NCI-H1417 (cell line): ENCODE measurements at regions not wholly inside any gene's neighbourhood (a gene's known extent, or its start where the extent isn't known, plus 50 kb on each side); places are given as distances from the start of the nearest gene placed in this dataset.

Experiments used
- DNase-seq, 3 experiments: peaks; one replicate each; lab custom pipeline; 2025; lab: John Stamatoyannopoulos, UW

- peak in 2 of 3 experiments; percentile 9 to 57 for DNase-seq
These were observed 92.8 kb upstream of the DCBLD2 start for GRCh38 chr3:98994128-98994762.

DNA sequence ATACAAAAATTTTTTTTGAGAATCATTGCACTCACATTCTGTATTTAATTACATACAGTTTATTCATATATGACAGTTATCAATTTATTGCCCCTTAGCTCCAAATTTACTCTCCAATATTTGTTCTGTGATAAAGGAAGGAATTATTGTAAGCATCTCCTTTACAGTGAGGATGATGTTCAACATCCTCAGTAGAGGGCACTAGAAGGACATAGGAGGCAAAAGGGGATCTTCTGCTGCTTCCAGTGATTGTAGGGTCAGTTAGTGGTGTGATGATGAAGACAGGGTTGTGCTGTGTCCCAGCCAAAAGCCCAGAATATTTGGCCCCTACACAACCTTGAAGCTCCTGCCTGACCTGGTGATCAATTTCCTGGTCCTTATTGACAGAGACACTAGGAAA lies 89.9 kb upstream of the DCBLD2 start:
- DNase-seq = no peak

- no peak for DNase-seq
These were observed 89.2 kb upstream of the DCBLD2 start for GRCh38 chr3:98990657-98991056.

DNA sequence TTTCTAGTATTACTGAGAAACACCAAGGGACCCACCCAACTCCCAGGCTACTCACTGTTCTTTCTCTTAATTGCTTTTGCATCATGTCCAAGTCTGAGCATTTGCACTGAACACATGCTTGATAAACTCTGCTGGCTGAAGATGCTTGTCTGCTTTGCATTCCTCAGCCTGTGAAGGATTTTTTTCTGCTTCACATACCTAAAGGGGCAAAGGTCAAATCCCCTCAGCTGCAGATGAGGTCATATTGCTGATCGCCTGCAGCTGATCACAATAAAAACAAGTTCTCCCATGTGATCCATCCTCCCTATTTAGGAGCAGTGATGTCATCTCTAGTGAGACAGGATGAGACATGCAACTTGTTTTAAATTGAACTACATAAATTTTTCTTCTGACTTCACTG lies 84.6 kb upstream of the DCBLD2 start:
- DNase-seq = no peak

- DNase-seq = no peak
These were observed 83.9 kb upstream of the DCBLD2 start for GRCh38 chr3:98985431-98985830.

DNA sequence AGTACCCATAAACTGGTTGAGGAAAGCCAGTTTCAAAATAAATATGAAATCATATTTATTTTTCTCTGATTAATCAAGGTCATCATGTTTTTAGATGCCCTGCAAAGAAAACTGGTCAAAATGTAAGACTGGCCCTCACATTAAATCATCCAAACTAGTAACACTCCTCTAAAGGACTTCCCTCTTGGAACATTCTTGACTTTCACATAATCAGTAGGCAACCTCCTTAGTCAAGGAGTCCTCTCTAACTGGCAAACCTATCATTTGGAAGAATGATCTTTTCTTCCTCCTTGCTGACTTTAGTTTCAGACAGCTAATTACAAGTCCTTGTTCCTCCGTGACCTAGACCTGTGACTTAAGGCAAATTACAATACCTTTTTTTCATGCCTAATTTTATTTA lies 82.5 kb upstream of the DCBLD2 start:
- no peak for DNase-seq

- no peak for DNase-seq
These were observed 80.9 kb upstream of the DCBLD2 start for GRCh38 chr3:98982351-98982750.

DNA sequence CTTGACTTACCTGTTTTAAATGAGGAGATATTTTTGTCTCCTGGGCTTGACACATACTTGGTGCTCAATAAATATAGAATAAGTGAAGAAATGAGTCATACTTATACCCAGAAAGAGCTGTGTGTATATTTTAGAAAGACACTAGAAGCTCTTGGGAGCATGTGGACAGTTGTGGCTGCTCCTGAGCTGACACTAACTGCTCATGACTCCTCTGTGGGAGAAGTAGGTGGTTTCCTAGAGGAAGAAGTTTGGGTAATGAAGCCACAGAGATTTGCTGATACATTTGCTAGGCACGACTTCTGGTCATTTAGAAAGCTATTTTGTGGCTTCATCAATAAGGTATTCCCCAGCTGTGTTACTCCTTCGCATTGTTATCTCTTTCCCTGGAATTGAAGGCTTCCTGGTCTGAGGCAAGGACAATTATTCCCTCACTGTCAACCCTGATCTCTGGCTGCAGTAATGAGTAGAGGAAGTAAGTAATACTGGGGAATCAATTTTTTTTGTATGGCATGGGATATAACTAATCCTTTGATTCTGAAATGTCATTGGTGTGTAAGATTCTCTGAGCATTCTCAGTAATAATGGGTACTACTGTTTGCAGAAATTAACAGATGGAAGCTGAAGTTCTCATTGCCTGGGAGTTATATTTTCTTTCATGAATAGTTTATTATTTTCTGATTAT lies 79.6 kb upstream of the DCBLD2 start:
- no peak for DNase-seq

GRCh38 chr3:98979296-98979695 lies 77.8 kb upstream of the DCBLD2 start:
- DNase-seq = no peak

- DNase-seq = no peak
These were observed 76.7 kb upstream of the DCBLD2 start for GRCh38 chr3:98978068-98978811.

DNA sequence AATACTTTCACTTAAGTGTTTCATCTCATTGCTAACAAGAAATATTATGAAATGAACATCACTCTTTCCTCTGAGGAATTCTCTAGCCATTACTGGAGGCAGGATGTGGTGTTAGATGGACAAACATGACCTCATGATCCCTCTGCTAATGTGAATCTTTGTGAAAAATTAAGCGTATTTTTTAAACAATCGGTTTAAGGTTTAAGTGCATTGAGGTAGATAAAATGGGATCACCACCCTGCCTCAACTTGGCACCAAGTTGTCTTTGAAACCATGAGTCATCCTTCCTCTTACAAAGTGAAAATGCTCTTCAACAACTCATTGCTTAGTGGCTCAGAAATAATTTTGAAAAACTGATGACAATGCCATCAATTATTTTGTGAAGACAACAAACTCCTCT lies 76.0 kb upstream of the DCBLD2 start:
- DNase-seq = no peak

- DNase-seq = no peak
These were observed 72.9 kb upstream of the DCBLD2 start for GRCh38 chr3:98974442-98974841.

GRCh38 chr3:98972720-98973119 lies 71.2 kb upstream of the DCBLD2 start:
- DNase-seq = no peak

- DNase-seq = no peak
These were observed 70.7 kb upstream of the DCBLD2 start for GRCh38 chr3:98972155-98972554.

GRCh38 chr3:98971169-98971681 lies 69.7 kb upstream of the DCBLD2 start:
- no peak for DNase-seq

GRCh38 chr3:98969295-98969694 lies 67.8 kb upstream of the DCBLD2 start:
- DNase-seq = no peak

DNA sequence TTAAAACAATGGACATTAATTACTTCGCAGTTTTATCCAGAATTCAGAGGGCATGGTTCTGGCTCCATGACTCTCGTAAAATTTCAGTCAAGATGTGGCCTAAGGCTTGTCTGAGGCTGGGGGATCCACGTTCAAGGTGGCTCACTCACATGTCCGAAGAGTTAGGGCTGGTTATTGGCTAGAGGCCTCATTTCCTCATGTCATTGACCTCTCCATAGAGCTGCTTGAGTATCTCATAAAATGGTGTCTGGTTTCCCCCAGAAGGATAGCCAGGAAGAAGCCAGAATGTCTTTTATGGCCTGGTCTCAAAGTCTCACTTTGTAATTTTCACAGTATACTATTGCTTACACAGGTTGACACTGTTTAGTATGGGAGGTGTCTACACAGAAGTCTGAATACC lies 67.3 kb upstream of the DCBLD2 start:
- DNase-seq = no peak

GRCh38 chr3:98968347-98968746 lies 66.9 kb upstream of the DCBLD2 start:
- no peak for DNase-seq

DNA sequence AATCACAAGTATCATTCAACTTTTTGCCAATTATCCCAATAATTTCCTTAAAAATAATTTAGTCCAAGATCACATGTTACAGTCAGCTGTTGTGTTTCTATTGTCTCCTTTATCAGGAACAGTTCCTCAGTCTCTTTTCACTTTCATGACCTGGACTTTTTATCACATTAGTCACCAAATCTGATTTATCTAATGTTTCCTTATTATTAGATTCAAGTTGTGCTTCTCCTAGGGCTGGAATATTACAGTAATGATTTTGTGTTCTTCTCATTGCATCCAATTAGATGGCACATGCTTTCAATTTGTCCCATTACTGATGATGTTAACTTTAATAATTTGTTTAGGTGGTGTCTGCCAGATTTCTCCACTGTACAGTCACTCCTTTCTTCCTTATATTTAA lies 66.3 kb upstream of the DCBLD2 start:
- no peak for DNase-seq

- no peak for DNase-seq
These were observed 65.5 kb upstream of the DCBLD2 start for GRCh38 chr3:98966862-98967546.

GRCh38 chr3:98966434-98966833 lies 64.9 kb upstream of the DCBLD2 start:
- no peak for DNase-seq

- no peak for DNase-seq
These were observed 63.3 kb upstream of the DCBLD2 start for GRCh38 chr3:98964784-98965183.

- DNase-seq = no peak
These were observed 62.1 kb upstream of the DCBLD2 start for GRCh38 chr3:98963546-98963945.
